Upper lobe of left lung (tissue), 4 donors: ENCODE measurements at regions not wholly inside any gene's neighbourhood (a gene's known extent, or its start where the extent isn't known, plus 50 kb on each side); places are given as distances from the start of the nearest gene placed in this dataset.

Experiments used
- EP300 ChIP-seq, 4 donors: sonication (generic); formaldehyde crosslinking; IDR thresholded peaks; one replicate each; pipeline ENCODE4 v1.5.1; 2017; ENCODE audit warnings: antibody characterized with exemption in 4 of 4, control low read depth in 2 of 4
- POLR2A ChIP-seq, 4 donors: fragments of 450-650 bp; IDR thresholded peaks; one replicate each; pipeline ENCODE4 v1.5.1; 2016 to 2017; ENCODE audit warnings: antibody characterized with exemption in 4 of 4, mild to moderate bottlenecking in 2 of 4
- POLR2AphosphoS5 ChIP-seq, 2 donors: sonication (generic); formaldehyde crosslinking; IDR thresholded peaks; one replicate each; pipeline ENCODE4 v1.5.1; 2017; ENCODE audit warnings: antibody characterized with exemption in 2 of 2
- TF ChIP-seq, protein P1 (sequence below), 6 experiments: fragments of 450-650 bp in 4 of 6; fragments of 200-600 bp in 2 of 6; sonication (generic) in 2 of 6; IDR thresholded peaks; one replicate each; pipeline ENCODE4 v1.5.1; 2016 to 2019; ENCODE audit warnings: antibody characterized with exemption in 6 of 6

DNA sequence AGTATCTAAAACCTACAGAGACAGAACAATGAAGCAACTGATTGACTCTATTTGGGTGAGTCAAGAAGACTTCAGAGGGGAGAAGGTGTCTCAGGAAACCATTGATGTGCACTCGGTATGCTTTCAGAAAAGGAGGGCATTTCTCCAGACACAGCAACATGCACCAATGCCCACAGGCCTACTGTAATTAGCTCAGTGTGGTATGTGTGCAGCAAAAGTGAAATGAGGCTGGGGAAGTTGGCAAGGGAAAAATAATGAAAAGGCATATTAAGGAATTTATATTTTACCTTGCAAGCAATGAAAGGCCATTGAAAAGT, 158.4 kb upstream of the GRIP1 start:
- TF ChIP-seq, protein P1, sequence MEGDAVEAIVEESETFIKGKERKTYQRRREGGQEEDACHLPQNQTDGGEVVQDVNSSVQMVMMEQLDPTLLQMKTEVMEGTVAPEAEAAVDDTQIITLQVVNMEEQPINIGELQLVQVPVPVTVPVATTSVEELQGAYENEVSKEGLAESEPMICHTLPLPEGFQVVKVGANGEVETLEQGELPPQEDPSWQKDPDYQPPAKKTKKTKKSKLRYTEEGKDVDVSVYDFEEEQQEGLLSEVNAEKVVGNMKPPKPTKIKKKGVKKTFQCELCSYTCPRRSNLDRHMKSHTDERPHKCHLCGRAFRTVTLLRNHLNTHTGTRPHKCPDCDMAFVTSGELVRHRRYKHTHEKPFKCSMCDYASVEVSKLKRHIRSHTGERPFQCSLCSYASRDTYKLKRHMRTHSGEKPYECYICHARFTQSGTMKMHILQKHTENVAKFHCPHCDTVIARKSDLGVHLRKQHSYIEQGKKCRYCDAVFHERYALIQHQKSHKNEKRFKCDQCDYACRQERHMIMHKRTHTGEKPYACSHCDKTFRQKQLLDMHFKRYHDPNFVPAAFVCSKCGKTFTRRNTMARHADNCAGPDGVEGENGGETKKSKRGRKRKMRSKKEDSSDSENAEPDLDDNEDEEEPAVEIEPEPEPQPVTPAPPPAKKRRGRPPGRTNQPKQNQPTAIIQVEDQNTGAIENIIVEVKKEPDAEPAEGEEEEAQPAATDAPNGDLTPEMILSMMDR (IDR thresholded peaks at IDR 0.05), result no peak
- TF ChIP-seq POLR2A (IDR thresholded peaks at IDR 0.05), result no peak
- TF ChIP-seq POLR2AphosphoS5 (IDR thresholded peaks at IDR 0.05), result no peak
- TF ChIP-seq EP300 (IDR thresholded peaks at IDR 0.05), result no peak
